Glutamatergic neuron (in vitro differentiated cells): ENCODE measurements at regions not wholly inside any gene's neighbourhood (a gene's known extent, or its start where the extent isn't known, plus 50 kb on each side); places are given as distances from the start of the nearest gene placed in this dataset.
A peak's percentile ranks its signal among the peaks of the same experiment; 100 is the strongest.

Experiments used
- DNase-seq: peaks from one replicate; pipeline ENCODE4 v3.0.0; 2022
- H3K27ac Mint-ChIP-seq: one replicate; pipeline ENCODE4 v1.8.0; 2020; ENCODE audit warnings: mild to moderate bottlenecking, mixed read lengths, inconsistent platforms; ENCODE audit not compliant: unreplicated experiment
- H3K27me3 Mint-ChIP-seq: one replicate; pipeline ENCODE4 v1.8.0; 2020; ENCODE audit warnings: mild to moderate bottlenecking, moderate library complexity, mixed read lengths, inconsistent platforms; ENCODE audit not compliant: unreplicated experiment
- H3K36me3 Mint-ChIP-seq: one replicate; pipeline ENCODE4 v1.8.0; 2020; ENCODE audit warnings: mild to moderate bottlenecking, mixed read lengths, inconsistent platforms; ENCODE audit not compliant: unreplicated experiment
- H3K4me1 Mint-ChIP-seq: one replicate; pipeline ENCODE4 v1.8.0; 2020; ENCODE audit warnings: mild to moderate bottlenecking, low read depth, mixed read lengths, inconsistent platforms; ENCODE audit not compliant: unreplicated experiment
- H3K4me3 Mint-ChIP-seq: one replicate; pipeline ENCODE4 v1.8.0; 2020; ENCODE audit warnings: mild to moderate bottlenecking, mixed read lengths, inconsistent platforms; ENCODE audit not compliant: unreplicated experiment
- H3K9me3 Mint-ChIP-seq: one replicate; pipeline ENCODE4 v1.8.0; 2020; ENCODE audit warnings: mild to moderate bottlenecking, moderate library complexity, mixed read lengths, inconsistent platforms; ENCODE audit not compliant: unreplicated experiment
- CTCF ChIP-seq: fragments of 200-600 bp; sonication (generic); IDR thresholded peaks from one replicate; pipeline ENCODE4 v1.5.0; 2021; ENCODE audit not compliant: partially characterized antibody, unreplicated experiment

DNA sequence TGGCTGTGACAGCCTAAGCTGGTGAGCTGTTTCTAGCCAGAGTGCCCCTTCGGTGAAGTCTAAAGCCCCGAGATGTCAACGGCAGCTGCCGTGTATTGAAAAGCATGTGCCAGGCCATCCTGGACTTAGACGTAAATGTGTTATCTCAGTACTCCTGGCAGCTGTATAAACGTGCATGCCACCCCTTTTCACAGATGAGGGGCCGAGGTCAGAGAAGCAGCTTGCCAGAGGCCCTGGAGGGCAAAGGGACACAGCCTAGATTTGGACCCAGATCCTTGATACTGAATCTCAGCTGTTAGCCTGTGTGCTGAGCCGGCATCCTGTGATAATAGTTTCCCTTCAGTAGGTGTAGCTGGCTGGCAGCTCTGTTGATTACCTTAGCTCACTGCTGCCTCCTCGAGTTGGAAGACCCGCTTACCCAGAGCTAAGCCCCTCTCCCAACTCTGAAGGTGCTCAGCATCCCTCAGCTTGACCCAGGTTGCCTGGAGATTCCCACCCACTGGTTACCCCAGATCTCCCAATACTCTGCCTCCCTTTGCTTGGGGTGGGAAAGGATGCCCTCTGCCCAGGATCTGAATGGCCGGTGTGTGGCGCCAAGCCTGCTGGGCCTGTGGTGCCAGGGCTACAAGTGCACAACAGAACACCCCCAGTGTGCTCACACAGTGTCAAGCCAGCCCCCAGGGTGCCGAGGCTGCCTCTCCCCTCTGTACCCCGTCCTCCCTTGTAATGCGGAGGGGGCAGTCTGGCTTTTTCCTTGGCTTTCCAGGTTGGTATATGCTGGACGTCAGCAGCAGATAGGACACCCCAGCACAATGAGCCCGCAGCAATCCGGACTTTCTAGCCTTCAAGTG is 59.8 kb upstream of the WNT7B start:
- peak overlapping the region; percentile 85 for H3K4me3 Mint-ChIP-seq

DNA sequence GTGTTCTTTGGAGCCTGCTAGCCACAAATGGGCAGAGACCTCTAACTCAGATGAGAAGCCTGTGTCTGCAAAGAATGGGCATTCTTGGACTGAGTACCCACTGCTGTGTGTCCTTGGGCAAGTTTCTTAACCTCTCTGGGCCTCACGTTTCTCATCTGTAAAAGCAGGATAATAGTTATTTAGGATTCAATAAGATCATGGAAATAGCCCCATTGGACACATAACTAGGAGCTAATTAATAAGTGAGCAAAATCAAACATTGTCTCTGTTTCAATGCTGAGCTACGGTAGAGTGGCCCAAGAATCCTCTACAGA is 61.2 kb upstream of the WNT7B start:
- Mint-ChIP-seq H3K9me3 (peaks cover 2% of the 10 kb centered on the region), H3K4me3 (no peak overlapping the region), H3K27me3 (peaks cover 4% of the 10 kb centered on the region), H3K4me1 (peaks cover 2% of the 10 kb centered on the region), H3K36me3 (no peaks in the 10 kb centered on the region), H3K27ac (no peak overlapping the region)
- no peak for TF ChIP-seq CTCF
- no peak for DNase-seq

More for the DNA sequence above, 59.8 kb upstream of the WNT7B start:
- peaks cover 7% of the 10 kb centered on the region for H3K4me1 Mint-ChIP-seq
- peaks cover 2% of the 10 kb centered on the region for H3K9me3 Mint-ChIP-seq
- no peak for DNase-seq
- no peak for TF ChIP-seq CTCF
- no peaks in the 10 kb centered on the region for H3K36me3 Mint-ChIP-seq
- H3K27me3 Mint-ChIP-seq, result peaks cover 4% of the 10 kb centered on the region
- H3K27ac Mint-ChIP-seq, result no peak overlapping the region

DNA sequence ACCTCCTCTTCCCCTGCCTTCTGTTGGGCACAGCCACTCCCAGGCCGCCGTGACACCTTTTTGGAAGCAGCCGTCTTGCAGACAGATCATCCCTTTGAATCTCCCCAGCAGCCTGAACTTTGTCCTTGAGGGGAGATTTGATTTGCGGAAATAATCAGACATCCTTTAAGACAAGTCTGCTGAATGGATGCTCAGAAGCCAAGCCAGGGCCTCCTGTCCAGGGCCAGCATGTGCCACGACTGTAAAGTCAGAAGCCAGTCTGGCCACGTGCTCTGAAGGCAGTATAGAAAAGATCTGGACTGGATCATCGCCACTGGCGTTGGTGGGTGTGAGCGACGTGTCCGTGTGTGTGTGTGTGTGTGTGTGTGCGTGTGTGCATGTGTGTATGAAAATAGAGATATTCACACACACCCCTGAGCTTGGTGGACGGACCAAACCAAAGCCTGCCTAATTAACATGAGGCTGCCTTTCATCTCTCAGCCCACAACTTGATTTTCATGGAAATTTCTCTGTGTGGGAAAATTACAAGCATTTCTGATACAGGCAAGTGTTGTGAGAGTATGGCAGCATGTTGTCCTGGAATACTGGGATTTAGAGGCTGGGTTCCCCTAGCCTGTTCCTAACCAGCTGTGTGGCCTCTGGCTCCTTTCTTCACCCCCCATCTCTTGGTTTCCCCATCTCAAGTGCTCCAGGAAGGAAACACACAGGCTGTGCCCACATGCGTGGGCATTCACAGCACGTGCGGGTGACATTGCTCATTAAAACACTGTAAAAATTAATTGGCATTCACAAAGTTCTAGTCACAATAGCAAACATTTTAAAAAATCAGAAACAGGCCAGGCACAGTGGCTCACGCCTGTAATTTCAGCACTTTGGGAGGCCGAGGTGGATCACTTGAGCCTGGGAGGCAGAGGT is 61.8 kb upstream of the WNT7B start:
- Mint-ChIP-seq H3K36me3 (no peaks in the 10 kb centered on the region), H3K27ac (no peak overlapping the region), H3K4me1 (peaks cover 2% of the 10 kb centered on the region), H3K9me3 (peaks cover 1% of the 10 kb centered on the region), H3K4me3 (no peak overlapping the region), H3K27me3 (peaks cover 6% of the 10 kb centered on the region)
- no peak for DNase-seq
- no peak for TF ChIP-seq CTCF

- H3K4me1 Mint-ChIP-seq, result peaks cover 2% of the 10 kb centered on the region
- no peak overlapping the region for H3K27ac Mint-ChIP-seq
- H3K27me3 Mint-ChIP-seq, result peaks cover 4% of the 10 kb centered on the region
- TF ChIP-seq CTCF, result no peak
- H3K36me3 Mint-ChIP-seq, result no peaks in the 10 kb centered on the region
- H3K9me3 Mint-ChIP-seq, result no peaks in the 10 kb centered on the region
- no peak for DNase-seq
- H3K4me3 Mint-ChIP-seq, result no peak overlapping the region
These were observed 62.6 kb upstream of the WNT7B start for GRCh38 chr22:46039535-46039934.
